ENCODE measurements at regions not wholly inside any gene's neighbourhood (a gene's known extent, or its start where the extent isn't known, plus 50 kb on each side); places are given as distances from the start of the nearest gene placed in this dataset.
"Not testable (repeated sequence)": the region's sequence is repeated elsewhere in the genome, so short reads cannot be mapped to it uniquely, and the experiment has no call there.

DNA sequence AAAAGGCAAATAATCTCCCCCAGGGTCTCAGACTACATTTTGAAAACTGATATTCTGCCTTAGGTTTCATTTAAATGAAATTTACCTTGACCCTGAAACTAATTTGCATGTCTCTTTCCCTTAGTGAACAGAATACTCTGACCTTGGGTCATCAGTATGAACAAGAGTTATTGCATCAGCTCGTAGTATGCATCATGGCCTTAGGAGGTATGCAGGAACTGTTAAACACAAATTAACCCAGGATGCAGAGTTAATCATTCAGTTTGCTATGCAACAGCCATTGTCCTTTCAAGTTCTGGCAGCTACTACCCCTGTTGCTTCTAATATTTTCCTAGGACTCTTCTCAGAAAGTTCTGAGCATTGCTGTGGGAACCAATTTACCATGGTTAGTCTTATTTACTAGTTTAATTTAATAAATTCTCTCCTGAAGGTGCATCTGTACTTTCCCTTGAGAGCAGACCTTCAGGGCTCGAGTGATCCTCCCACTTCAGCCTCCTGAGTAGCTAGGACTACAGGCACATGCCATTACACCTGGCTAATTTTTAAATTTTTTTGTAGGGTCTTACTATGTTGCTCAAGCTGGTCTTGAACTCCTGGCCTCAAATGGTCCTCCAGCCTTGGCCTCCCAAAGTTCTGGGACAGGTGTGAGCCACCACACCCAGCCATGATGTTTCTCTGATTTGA lies 126.7 kb downstream of the TTC6 start:
- POLR2A ChIA-PET: no interaction called here

GRCh38 chr14:37723515-37723914 lies 128.1 kb downstream of the TTC6 start:
- Mint-ChIP-seq H3K36me3 (no peaks in the 10 kb centered on the region), H3K4me3 (no peak overlapping the region), H3K27me3 (no peaks in the 10 kb centered on the region), H3K4me1 (ENCODE audit: low read depth) (no peaks in the 10 kb centered on the region), H3K9me3 (no peaks in the 10 kb centered on the region), H3K27ac (no peak overlapping the region)
- intact Hi-C loops (cut with micrococcal nuclease): no loop called here
- CTCF ChIA-PET: no interaction called here
- POLR2A ChIA-PET: no interaction called here
- DNase-seq: no peak

More for the DNA sequence above, 126.7 kb downstream of the TTC6 start:
- Mint-ChIP-seq H3K36me3 (no peaks in the 10 kb centered on the region), H3K4me1 (ENCODE audit: low read depth) (no peaks in the 10 kb centered on the region), H3K9me3 (no peaks in the 10 kb centered on the region), H3K27me3 (no peaks in the 10 kb centered on the region), H3K27ac (no peak overlapping the region), H3K4me3 (no peak overlapping the region)
- no peak for DNase-seq
- intact Hi-C loops (cut with micrococcal nuclease): no loop called here
- CTCF ChIA-PET: no interaction called here

DNA sequence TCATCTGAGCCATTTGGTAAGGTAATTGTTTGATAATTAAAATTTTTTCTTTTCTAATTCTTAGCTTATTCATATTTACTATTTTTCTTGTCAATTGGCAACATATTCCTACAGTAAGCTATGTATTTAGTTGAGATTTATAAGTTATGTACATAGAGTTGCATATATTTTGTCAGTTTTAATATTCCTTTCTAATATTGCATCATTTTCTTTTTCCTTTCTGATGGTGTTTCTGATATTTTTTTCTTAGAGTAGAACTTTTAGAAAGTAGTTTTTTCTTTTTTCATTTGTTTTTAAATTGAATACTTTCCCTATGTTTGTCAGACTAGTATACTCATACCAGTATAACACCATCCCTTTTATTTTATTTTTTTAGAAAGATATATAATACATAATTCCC lies 131.3 kb downstream of the TTC6 start:
- H3K27me3 Mint-ChIP-seq: no peaks in the 10 kb centered on the region
- DNase-seq: no peak
- H3K36me3 Mint-ChIP-seq: no peaks in the 10 kb centered on the region
- intact Hi-C loops (cut with micrococcal nuclease): no loop called here
- H3K9me3 Mint-ChIP-seq: no peaks in the 10 kb centered on the region
- H3K4me3 Mint-ChIP-seq: no peak overlapping the region
- no peak overlapping the region for H3K27ac Mint-ChIP-seq
- CTCF ChIA-PET: no interaction called here
- POLR2A ChIA-PET: no interaction called here
- no peaks in the 10 kb centered on the region for H3K4me1 Mint-ChIP-seq (ENCODE audit: low read depth)

DNA sequence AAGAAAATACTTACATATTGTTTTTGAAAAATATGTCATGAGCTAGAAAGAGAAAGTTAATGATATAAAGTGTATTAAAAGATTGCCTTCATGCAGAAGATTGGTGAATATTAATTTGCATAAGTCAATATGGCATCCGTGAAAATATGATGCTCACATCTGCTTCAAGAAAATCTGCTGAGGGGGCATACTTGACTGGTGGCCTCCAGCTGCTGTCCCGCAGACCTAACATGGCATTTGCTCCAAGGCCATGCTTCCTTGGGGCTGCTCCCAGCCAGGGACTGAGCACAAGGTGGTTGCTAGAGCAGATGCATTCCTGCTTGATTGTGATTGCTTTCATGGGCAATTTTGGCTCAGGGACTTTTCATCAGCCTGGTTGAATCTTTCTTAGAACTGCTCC lies 133.8 kb downstream of the TTC6 start:
- CTCF ChIA-PET: no interaction called here
- Mint-ChIP-seq H3K9me3 (no peaks in the 10 kb centered on the region), H3K27ac (no peak overlapping the region), H3K27me3 (no peaks in the 10 kb centered on the region), H3K4me1 (ENCODE audit: low read depth) (no peaks in the 10 kb centered on the region), H3K4me3 (no peak overlapping the region), H3K36me3 (no peaks in the 10 kb centered on the region)
- intact Hi-C loops (cut with micrococcal nuclease): no loop called here
- no peak for DNase-seq
- POLR2A ChIA-PET: no interaction called here

- POLR2A ChIA-PET: no interaction called here
- CTCF ChIA-PET: no interaction called here
- no peaks in the 10 kb centered on the region for H3K4me1 Mint-ChIP-seq (ENCODE audit: low read depth)
Measured at GRCh38 chr14:37731094-37731493, 135.7 kb downstream of the TTC6 start.

GRCh38 chr14:37745657-37746056 lies 150.2 kb downstream of the TTC6 start:
- DNase-seq: no peak
- intact Hi-C loops (cut with micrococcal nuclease): no loop called here
- Mint-ChIP-seq H3K36me3 (no peaks in the 10 kb centered on the region), H3K27me3 (no peaks in the 10 kb centered on the region), H3K9me3 (no peaks in the 10 kb centered on the region), H3K4me1 (ENCODE audit: low read depth) (no peaks in the 10 kb centered on the region), H3K4me3 (no peak overlapping the region), H3K27ac (no peak overlapping the region)
- CTCF ChIA-PET: no interaction called here
- POLR2A ChIA-PET: no interaction called here

More at GRCh38 chr14:37731094-37731493, 135.7 kb downstream of the TTC6 start:
- H3K4me3 Mint-ChIP-seq: no peak overlapping the region
- no peaks in the 10 kb centered on the region for H3K9me3 Mint-ChIP-seq
- no peaks in the 10 kb centered on the region for H3K36me3 Mint-ChIP-seq
- intact Hi-C loops (cut with micrococcal nuclease): no loop called here
- no peak overlapping the region for H3K27ac Mint-ChIP-seq
- no peaks in the 10 kb centered on the region for H3K27me3 Mint-ChIP-seq
- DNase-seq: no peak

GRCh38 chr14:37746140-37746832 lies 150.9 kb downstream of the TTC6 start:
- Mint-ChIP-seq H3K27ac (no peak overlapping the region), H3K4me1 (ENCODE audit: low read depth) (no peaks in the 10 kb centered on the region), H3K27me3 (no peaks in the 10 kb centered on the region), H3K4me3 (no peak overlapping the region), H3K36me3 (no peaks in the 10 kb centered on the region), H3K9me3 (no peaks in the 10 kb centered on the region)
- CTCF ChIA-PET: interaction anchor here (0.6 kb wide), 1 partner anchor 1039 kb away, joined by 3 read pairs; no protein-coding TSS in a partner anchor
- intact Hi-C loops (cut with micrococcal nuclease): no loop called here
- POLR2A ChIA-PET: no interaction called here
- DNase-seq: no peak

DNA sequence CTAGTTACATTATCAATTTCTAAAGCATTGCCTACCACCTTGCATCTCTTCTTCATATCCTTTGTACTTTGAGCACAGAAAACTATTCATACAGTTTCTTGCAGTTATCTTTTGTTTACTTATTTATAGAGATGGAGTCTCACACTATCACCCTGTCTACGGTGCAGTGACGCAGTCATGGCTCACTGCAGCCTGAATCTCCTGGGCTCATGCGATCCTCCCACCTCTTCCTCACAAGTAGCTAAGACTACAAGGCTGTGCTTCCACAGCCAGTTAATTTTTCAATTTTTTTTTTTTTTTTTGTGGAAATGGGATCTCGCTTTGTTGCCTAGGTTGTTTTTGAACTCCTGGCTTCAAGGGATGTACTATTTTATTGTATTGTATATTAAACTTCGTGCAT lies 158.0 kb downstream of the TTC6 start:
- no peaks in the 10 kb centered on the region for H3K36me3 Mint-ChIP-seq
- no peak overlapping the region for H3K27ac Mint-ChIP-seq
- no peaks in the 10 kb centered on the region for H3K4me1 Mint-ChIP-seq (ENCODE audit: low read depth)
- no peak overlapping the region for H3K4me3 Mint-ChIP-seq
- no peaks in the 10 kb centered on the region for H3K27me3 Mint-ChIP-seq
- intact Hi-C loops (cut with micrococcal nuclease): no loop called here
- ChIA-PET CTCF (no interaction called here), POLR2A (no interaction called here)
- no peaks in the 10 kb centered on the region for H3K9me3 Mint-ChIP-seq
- no peak for DNase-seq

GRCh38 chr14:37760275-37760674 lies 164.8 kb downstream of the TTC6 start:
- H3K9me3 Mint-ChIP-seq, CTCF ChIA-PET: not testable (repeated sequence)

GRCh38 chr14:37763266-37763665 lies 167.8 kb downstream of the TTC6 start:
- Mint-ChIP-seq H3K27ac (no peak overlapping the region), H3K9me3 (peaks cover 15% of the 10 kb centered on the region), H3K4me1 (ENCODE audit: low read depth) (no peaks in the 10 kb centered on the region), H3K36me3 (no peaks in the 10 kb centered on the region), H3K4me3 (no peak overlapping the region), H3K27me3 (no peaks in the 10 kb centered on the region)
- DNase-seq: no peak
- intact Hi-C loops (cut with micrococcal nuclease): no loop called here
- CTCF ChIA-PET: no interaction called here
- POLR2A ChIA-PET: no interaction called here

More at GRCh38 chr14:37760275-37760674, 164.8 kb downstream of the TTC6 start:
- H3K27ac Mint-ChIP-seq; intact Hi-C loops (cut with micrococcal nuclease); H3K36me3 Mint-ChIP-seq; POLR2A ChIA-PET; DNase-seq; H3K27me3 Mint-ChIP-seq; H3K4me1 Mint-ChIP-seq (ENCODE audit: low read depth); H3K4me3 Mint-ChIP-seq: not testable (repeated sequence)

DNA sequence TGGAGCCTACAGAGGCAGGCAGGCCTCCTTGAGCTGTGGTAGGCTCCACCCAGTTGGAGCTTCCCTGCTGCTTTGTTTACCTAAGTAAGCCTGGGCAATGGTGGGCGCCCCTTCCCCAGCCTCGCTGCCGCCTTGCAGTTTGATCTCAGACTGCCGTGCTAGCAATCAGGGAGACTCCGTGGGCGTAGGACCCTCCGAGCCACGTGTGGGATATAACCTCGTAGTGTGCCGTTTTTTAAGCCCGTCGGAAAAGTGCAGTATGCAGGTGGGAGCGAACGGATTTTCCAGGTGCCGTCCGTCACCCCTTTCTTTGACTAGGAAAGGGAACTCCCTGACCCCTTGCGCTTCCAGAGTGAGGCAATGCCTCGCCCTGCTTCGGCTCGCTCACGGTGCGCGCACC lies 176.9 kb downstream of the TTC6 start:
- CTCF ChIA-PET: not testable (repeated sequence)

DNA sequence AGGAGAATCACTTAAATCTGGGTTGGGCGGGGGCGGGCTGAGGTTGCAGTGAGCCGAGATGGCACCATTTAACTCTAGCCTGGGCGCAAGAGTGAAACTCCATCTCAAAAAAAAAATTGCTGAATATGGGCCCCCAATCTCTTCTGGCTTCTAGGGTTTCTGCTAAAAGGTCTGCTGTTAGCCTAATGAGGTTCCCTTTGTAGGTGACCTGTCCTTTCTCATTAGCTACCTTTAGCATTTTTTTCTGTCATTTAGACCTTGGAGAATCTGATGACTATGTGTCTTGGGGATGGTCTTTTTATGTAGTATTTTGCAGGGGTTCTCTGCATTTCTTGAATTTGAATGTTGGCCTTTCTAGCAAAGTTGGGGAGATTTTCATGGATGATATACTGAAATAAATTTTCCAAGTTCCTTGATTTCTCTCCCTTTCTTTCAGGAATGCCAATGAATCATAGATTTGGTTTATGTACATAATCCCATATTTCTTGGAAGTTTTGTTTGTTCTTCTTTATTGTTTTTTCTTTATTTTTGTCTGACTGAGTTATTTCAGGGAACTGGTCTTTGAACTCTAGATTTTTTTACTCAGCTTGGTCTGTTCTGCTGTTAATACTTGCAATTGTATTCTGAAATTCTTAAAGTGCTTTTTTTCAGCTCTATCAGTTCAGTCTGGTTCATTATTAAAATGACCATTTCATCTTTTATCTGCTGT lies 181.5 kb downstream of the TTC6 start:
- CTCF ChIA-PET: interaction anchor here (0.7 kb wide), 1 partner anchor 402 kb away, joined by 3 read pairs; no protein-coding TSS in a partner anchor
- H3K9me3 Mint-ChIP-seq: peaks cover 15% of the 10 kb centered on the region

More for the DNA sequence above, 176.9 kb downstream of the TTC6 start:
- H3K36me3 Mint-ChIP-seq; H3K27me3 Mint-ChIP-seq; intact Hi-C loops (cut with micrococcal nuclease); H3K4me1 Mint-ChIP-seq (ENCODE audit: low read depth); H3K27ac Mint-ChIP-seq; POLR2A ChIA-PET; DNase-seq; H3K9me3 Mint-ChIP-seq; H3K4me3 Mint-ChIP-seq: not testable (repeated sequence)

More for the DNA sequence above, 181.5 kb downstream of the TTC6 start:
- H3K27ac Mint-ChIP-seq: no peak overlapping the region
- H3K4me1 Mint-ChIP-seq (ENCODE audit: low read depth): no peaks in the 10 kb centered on the region
- POLR2A ChIA-PET: no interaction called here
- H3K36me3 Mint-ChIP-seq: no peaks in the 10 kb centered on the region
- no peak overlapping the region for H3K4me3 Mint-ChIP-seq
- no peak for DNase-seq
- intact Hi-C loops (cut with micrococcal nuclease): no loop called here
- H3K27me3 Mint-ChIP-seq: no peaks in the 10 kb centered on the region

Measured in activated CD4-positive, alpha-beta memory T cell treated with anti-CD3 and anti-CD28 coated beads for 36 hours (primary cell).